MM.1S (cell line): ENCODE measurements at regions not wholly inside any gene's neighbourhood (a gene's known extent, or its start where the extent isn't known, plus 50 kb on each side); places are given as distances from the start of the nearest gene placed in this dataset.

Experiments
- EZH2 ChIP-seq: fragments of 300-600 bp; sonication (generic); optimal IDR thresholded peaks from 2 replicates; pipeline ENCODE3; 2017; ENCODE audit warnings: low read depth, mild to moderate bottlenecking, antibody characterized with exemption, low read length, mixed read lengths
- EZH2phosphoT487 ChIP-seq: fragments of 300-600 bp; sonication (generic); IDR thresholded peaks from 2 replicates; pipeline ENCODE4 v1.6.1; 2018; ENCODE audit warnings: antibody characterized with exemption, low read length
- TF ChIP-seq, protein P1 (sequence below): fragments of 300-600 bp; sonication (generic); IDR thresholded peaks from 2 replicates; pipeline ENCODE4 v1.5.1; 2016; ENCODE audit warnings: antibody characterized with exemption, low read length, mixed read lengths

DNA sequence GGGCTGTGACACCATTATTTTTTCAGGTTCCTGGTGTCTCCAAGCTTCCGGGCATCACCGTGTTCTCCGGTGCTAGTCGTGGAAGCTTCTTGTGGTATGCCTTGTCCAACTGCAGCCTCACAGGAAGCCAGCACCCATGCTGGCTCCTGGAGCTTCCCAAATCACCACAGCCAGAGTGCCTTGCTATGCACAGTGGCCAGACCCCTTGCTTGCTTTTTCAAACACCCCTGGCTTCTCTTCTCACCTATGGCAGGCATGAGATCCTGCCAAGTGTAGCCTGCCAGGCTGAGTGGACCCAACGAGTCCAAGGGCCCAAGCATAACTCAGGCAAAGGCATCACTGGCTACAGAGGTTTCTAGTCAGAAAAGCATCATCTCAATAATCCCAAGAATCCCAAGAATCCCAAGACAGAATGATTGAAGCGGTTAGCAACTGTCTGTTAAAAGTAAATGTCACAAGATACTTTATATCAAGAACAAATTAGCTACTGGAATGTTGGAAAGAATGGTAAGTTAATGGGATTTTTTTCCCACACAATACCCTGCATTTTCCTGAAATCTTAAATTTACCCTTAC lies 1522.9 kb downstream of the PCDH18 start:
- TF ChIP-seq, protein P1, sequence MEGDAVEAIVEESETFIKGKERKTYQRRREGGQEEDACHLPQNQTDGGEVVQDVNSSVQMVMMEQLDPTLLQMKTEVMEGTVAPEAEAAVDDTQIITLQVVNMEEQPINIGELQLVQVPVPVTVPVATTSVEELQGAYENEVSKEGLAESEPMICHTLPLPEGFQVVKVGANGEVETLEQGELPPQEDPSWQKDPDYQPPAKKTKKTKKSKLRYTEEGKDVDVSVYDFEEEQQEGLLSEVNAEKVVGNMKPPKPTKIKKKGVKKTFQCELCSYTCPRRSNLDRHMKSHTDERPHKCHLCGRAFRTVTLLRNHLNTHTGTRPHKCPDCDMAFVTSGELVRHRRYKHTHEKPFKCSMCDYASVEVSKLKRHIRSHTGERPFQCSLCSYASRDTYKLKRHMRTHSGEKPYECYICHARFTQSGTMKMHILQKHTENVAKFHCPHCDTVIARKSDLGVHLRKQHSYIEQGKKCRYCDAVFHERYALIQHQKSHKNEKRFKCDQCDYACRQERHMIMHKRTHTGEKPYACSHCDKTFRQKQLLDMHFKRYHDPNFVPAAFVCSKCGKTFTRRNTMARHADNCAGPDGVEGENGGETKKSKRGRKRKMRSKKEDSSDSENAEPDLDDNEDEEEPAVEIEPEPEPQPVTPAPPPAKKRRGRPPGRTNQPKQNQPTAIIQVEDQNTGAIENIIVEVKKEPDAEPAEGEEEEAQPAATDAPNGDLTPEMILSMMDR: no peak
- TF ChIP-seq EZH2 (no peak), EZH2phosphoT487 (no peak)
